HG02588 (cell line): ENCODE measurements at regions not wholly inside any gene's neighbourhood (a gene's known extent, or its start where the extent isn't known, plus 50 kb on each side); places are given as distances from the start of the nearest gene placed in this dataset.

ENCODE experiments used
- ATAC-seq: cut with Tn5 transposase; IDR thresholded peaks from one replicate; pipeline ENCODE4 v1.9.1; 2021; ENCODE audit warnings: mild to moderate bottlenecking, moderate library complexity; ENCODE audit not compliant: unreplicated experiment

GRCh38 chr9:87148331-87149104 is 201.2 kb upstream of the GAS1 start:
- no peak for ATAC-seq

DNA sequence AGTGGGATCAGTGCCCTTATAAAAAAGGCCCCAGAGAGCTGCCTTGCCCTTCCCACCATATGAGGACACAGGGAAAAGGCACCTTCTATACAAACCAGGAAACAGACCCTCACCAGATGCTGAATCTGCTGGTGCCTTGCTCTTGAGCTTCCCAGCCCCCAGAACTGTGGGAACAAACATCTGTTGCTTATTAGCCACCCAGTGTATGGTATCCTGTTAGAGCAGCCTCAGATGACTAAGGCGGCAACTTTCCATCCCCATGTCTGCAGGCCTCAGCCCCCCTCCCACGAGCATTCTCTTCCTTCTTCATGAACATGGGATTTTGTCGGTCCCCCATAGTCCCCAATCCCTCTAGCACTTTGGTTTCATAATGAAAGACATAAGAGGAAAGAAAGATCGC is 202.5 kb upstream of the GAS1 start:
- no peak for ATAC-seq

- ATAC-seq = no peak
Observed at GRCh38 chr9:87152256-87152655, 204.9 kb upstream of the GAS1 start.

- ATAC-seq = no peak
Observed at GRCh38 chr9:87156247-87156646, 208.9 kb upstream of the GAS1 start.

- no peak for ATAC-seq
Observed at GRCh38 chr9:87157366-87158031, 210.2 kb upstream of the GAS1 start.

GRCh38 chr9:87158765-87159164 is 211.5 kb upstream of the GAS1 start:
- ATAC-seq = no peak

DNA sequence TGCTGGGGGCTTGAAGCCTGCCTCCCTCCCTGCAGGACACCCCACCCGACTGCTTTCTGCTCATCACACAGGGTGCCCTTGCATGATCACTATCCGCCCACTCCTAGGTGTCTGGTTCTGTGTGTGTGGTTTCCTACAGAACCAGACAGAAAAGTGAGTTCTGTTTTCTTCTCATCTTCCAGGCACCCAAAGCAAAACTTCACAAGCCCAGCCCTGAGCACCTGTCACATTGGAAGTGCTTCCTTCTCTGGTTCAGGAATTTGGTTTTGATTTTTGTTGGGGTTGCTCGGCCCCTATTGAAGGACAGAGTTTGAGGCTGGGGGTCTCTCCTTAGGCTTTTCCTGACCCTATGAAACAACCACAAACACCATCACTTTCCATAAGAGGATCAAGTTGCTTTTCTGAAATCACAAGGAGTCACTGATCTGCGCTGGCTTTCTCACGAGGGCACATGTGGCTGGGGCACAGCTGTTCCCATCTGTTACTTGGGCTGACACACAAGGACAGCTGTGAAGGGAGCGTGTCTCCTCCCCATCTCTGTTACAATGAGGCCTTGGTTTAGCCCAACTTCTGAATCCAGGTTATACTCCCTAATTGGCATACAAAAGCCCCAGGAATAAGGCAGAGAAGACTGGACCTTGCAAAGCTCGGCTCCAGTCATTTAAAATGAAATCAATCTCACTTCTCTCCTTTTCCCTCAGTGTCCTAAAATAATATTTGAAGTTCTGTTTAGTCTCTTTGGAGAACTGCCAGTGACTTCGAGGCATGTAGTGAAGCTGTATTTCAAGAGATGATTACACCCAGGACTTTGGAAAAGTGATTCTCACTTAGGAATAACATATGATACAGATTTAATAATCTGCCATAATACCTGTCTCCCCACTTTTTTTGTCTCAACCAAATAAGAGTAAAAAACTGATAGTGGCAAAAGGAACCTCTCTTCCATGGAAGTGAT is 213.1 kb upstream of the GAS1 start:
- no peak for ATAC-seq

- no peak for ATAC-seq
Observed at GRCh38 chr9:87167161-87167560, 219.9 kb upstream of the GAS1 start.

DNA sequence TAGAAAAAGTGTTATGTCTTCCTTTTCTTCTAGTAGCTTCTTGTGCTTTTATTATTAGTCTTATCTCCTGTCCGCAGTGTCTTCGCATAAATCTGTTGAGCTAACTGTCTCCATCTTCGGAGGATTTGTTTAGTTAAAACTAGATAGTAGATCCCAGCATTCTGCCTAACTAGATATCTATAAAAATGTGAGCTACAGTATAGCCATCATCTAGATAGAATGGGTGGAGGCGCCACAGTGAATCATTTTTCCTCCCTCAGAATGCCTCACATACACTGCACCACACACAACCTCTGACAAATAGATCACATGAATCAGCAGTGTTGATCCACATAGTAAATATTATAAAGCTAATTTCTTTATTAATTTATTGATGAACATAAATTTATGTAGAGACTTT is 220.3 kb upstream of the GAS1 start:
- no peak for ATAC-seq

GRCh38 chr9:87178302-87178701 is 231.0 kb upstream of the GAS1 start:
- ATAC-seq = no peak

GRCh38 chr9:87179553-87180340 is 232.4 kb upstream of the GAS1 start:
- ATAC-seq = no peak

GRCh38 chr9:87180361-87180760 is 233.1 kb upstream of the GAS1 start:
- no peak for ATAC-seq

GRCh38 chr9:87180841-87181240 is 233.5 kb upstream of the GAS1 start:
- ATAC-seq = no peak

DNA sequence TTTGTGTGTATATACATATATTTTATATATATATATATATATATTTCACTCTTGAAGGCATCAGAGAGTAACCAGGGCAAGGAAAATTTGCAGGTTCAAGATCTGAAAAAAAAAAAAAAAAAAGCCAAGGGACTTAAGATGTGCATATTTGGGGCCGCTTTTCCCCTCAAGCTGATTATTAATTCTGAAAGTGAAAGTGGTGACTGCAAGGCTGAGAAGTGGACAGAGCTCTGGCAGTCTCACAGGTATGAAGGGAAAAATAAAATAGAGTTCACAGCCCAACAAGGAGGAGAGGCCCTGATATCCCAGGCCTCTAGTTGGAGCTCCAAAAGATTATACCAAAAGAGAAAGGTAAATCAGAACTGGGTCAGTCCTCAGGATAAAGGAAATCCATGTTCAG is 234.4 kb upstream of the GAS1 start:
- ATAC-seq = no peak

- no peak for ATAC-seq
Observed at GRCh38 chr9:87184956-87185642, 237.8 kb upstream of the GAS1 start.

DNA sequence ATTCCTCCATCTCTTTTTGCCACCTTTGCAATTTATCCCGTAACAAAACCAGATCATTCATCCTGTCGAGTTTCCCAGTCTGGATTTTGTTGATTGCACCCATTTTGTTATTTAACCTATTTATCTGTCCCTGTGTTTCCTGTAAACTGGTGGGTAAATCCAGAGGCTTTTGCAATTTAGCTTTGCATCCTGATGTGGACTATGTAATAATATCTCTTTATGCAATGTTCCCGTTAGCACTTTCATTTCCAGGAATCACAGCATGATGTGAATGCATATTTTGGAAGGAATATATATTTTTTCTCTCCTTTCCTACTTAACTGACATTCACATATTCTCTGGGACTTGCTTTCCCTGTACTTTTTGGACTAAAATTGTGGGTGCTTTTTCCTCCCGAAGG is 240.3 kb upstream of the GAS1 start:
- no peak for ATAC-seq

DNA sequence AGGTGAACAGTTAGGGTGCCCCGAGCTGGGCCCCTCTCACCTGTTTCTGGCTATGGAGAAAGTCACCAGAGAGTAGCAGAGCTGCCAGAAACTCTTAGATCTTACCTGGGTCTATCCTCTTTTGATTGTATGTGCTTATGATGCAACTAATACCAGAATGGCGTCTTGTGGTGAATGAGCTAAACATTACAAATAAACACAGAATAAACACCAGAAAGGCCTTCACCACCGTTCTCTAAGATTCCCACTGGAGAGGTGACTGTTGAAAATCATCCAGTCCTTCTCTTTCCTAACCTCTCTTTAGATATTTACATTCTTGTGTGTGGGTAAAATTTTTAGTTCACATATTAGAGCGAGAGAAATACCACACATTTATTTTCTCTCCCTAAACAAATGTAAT is 241.7 kb upstream of the GAS1 start:
- ATAC-seq = no peak

DNA sequence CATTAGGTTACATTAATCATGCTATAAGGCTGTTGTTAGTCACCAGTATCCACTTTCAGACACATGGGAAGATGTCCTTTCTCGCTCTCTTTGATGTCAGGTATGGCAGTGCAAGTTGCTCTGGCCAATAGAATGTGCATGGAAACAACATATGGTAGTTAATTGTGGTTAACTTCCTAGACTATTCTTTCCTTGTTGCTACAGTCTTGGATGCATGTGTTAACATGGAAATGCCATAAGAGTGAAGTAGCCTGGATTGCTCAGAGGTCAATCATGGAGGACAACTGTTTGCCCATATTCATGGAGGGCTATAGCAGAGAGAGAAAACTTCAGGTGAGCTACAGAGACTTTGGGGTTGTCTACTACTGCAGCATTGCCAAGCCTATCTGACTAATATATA is 245.8 kb upstream of the GAS1 start:
- ATAC-seq = no peak

- no peak for ATAC-seq
Observed at GRCh38 chr9:87193925-87194868, 246.9 kb upstream of the GAS1 start.
